ENCODE measurements at regions not wholly inside any gene's neighbourhood (a gene's known extent, or its start where the extent isn't known, plus 50 kb on each side); places are given as distances from the start of the nearest gene placed in this dataset.

- DNase-seq, result peak; percentile 11 to 18 (median 13)
- 72% methylated on average over 4 of the region's 4 CpGs for WGBS, 2 donors
- Histone ChIP-seq H3K9me3 (ENCODE audit: control insufficient read depth in 4 of 4, insufficient read depth in 3 of 4, low read length in 3 of 4) (peaks cover 0 to 6% (median 0%) of the 10 kb centered on the region in 4 donors), H3K27ac (ENCODE audit: low read depth in 1 of 2, low read length in 1 of 2) (no peak overlapping the region), H3K4me1 (ENCODE audit: control insufficient read depth in 5 of 5, insufficient read depth in 5 of 5, low read length in 5 of 5) (peaks cover 0 to 4% (median 0%) of the 10 kb centered on the region in 5 donors), H3K27me3 (ENCODE audit: control insufficient read depth in 3 of 3, insufficient read depth in 3 of 3, low read length in 2 of 3) (no peaks in the 10 kb centered on the region), H3K36me3 (ENCODE audit: control insufficient read depth in 4 of 4, insufficient read depth in 4 of 4, low read length in 4 of 4) (no peaks in the 10 kb centered on the region), H3K4me3 (no peak overlapping the region), H3K9ac (ENCODE audit: insufficient read depth in 1 of 2, low read length in 2 of 2) (no peak overlapping the region)
- no peak for TF ChIP-seq CTCF (IDR thresholded peaks at IDR 0.05; ENCODE audit: control extremely low read depth, extremely low read depth)
- no peak for ATAC-seq (ENCODE audit: insufficient read depth, low FRiP score)
Observed at GRCh38 chr5:126066836-126067235, 356.4 kb upstream of the GRAMD2B start.

GRCh38 chr5:126067404-126067803 lies 355.8 kb upstream of the GRAMD2B start:
- Histone ChIP-seq H3K27ac (ENCODE audit: low read depth in 1 of 2, low read length in 1 of 2) (no peak overlapping the region), H3K4me1 (ENCODE audit: control insufficient read depth in 5 of 5, insufficient read depth in 5 of 5, low read length in 5 of 5) (peaks cover 0 to 4% (median 0%) of the 10 kb centered on the region in 5 donors), H3K9ac (ENCODE audit: insufficient read depth in 1 of 2, low read length in 2 of 2) (no peak overlapping the region), H3K9me3 (ENCODE audit: control insufficient read depth in 4 of 4, insufficient read depth in 3 of 4, low read length in 3 of 4) (peaks cover 0 to 6% (median 0%) of the 10 kb centered on the region in 4 donors), H3K36me3 (ENCODE audit: control insufficient read depth in 4 of 4, insufficient read depth in 4 of 4, low read length in 4 of 4) (no peaks in the 10 kb centered on the region), H3K4me3 (no peak overlapping the region), H3K27me3 (ENCODE audit: control insufficient read depth in 3 of 3, insufficient read depth in 3 of 3, low read length in 2 of 3) (no peaks in the 10 kb centered on the region)
- WGBS, 2 donors, result 89 to 90% methylated on average over 2 of the region's 2 CpGs
- DNase-seq, result no peak
- no peak for TF ChIP-seq CTCF (IDR thresholded peaks at IDR 0.05; ENCODE audit: control extremely low read depth, extremely low read depth)
- no peak for ATAC-seq (ENCODE audit: insufficient read depth, low FRiP score)

- Histone ChIP-seq H3K27me3 (ENCODE audit: control insufficient read depth in 3 of 3, insufficient read depth in 3 of 3, low read length in 2 of 3) (no peaks in the 10 kb centered on the region), H3K4me3 (no peak overlapping the region), H3K27ac (ENCODE audit: low read depth in 1 of 2, low read length in 1 of 2) (no peak overlapping the region), H3K9ac (ENCODE audit: insufficient read depth in 1 of 2, low read length in 2 of 2) (no peak overlapping the region), H3K4me1 (ENCODE audit: control insufficient read depth in 5 of 5, insufficient read depth in 5 of 5, low read length in 5 of 5) (peaks cover 0 to 1% (median 0%) of the 10 kb centered on the region in 5 donors), H3K9me3 (ENCODE audit: control insufficient read depth in 4 of 4, insufficient read depth in 3 of 4, low read length in 3 of 4) (peaks cover 0 to 6% (median 3%) of the 10 kb centered on the region in 4 donors), H3K36me3 (ENCODE audit: control insufficient read depth in 4 of 4, insufficient read depth in 4 of 4, low read length in 4 of 4) (no peaks in the 10 kb centered on the region)
- DNase-seq (no peak), ATAC-seq (ENCODE audit: insufficient read depth, low FRiP score) (no peak)
- no peak for TF ChIP-seq CTCF (IDR thresholded peaks at IDR 0.05; ENCODE audit: control extremely low read depth, extremely low read depth)
- WGBS, 2 donors, result 59 to 72% methylated on average over 3 of the region's 3 CpGs
Observed at GRCh38 chr5:126069329-126069728, 353.9 kb upstream of the GRAMD2B start.

- H3K4me1 ChIP-seq (ENCODE audit: control insufficient read depth in 5 of 5, insufficient read depth in 5 of 5, low read length in 5 of 5), result peaks cover 0 to 1% (median 0%) of the 10 kb centered on the region in 5 donors
- TF ChIP-seq CTCF (IDR thresholded peaks at IDR 0.05; ENCODE audit: control extremely low read depth, extremely low read depth), result no peak
Observed at GRCh38 chr5:126070481-126070880, 352.7 kb upstream of the GRAMD2B start.

More at GRCh38 chr5:126070481-126070880, 352.7 kb upstream of the GRAMD2B start:
- Histone ChIP-seq H3K9ac (ENCODE audit: insufficient read depth in 1 of 2, low read length in 2 of 2) (no peak overlapping the region), H3K36me3 (ENCODE audit: control insufficient read depth in 4 of 4, insufficient read depth in 4 of 4, low read length in 4 of 4) (no peaks in the 10 kb centered on the region), H3K9me3 (ENCODE audit: control insufficient read depth in 4 of 4, insufficient read depth in 3 of 4, low read length in 3 of 4) (peaks cover 0 to 6% (median 3%) of the 10 kb centered on the region in 4 donors), H3K27ac (ENCODE audit: low read depth in 1 of 2, low read length in 1 of 2) (no peak overlapping the region), H3K27me3 (ENCODE audit: control insufficient read depth in 3 of 3, insufficient read depth in 3 of 3, low read length in 2 of 3) (no peaks in the 10 kb centered on the region), H3K4me3 (no peak overlapping the region)
- no peak for DNase-seq
- WGBS, 2 donors, result 81 to 87% methylated on average over 2 of the region's 2 CpGs
- no peak for ATAC-seq (ENCODE audit: insufficient read depth, low FRiP score)

Measured in lung (tissue), 11 donors.